ENCODE measurements at regions not wholly inside any gene's neighbourhood (a gene's known extent, or its start where the extent isn't known, plus 50 kb on each side); places are given as distances from the start of the nearest gene placed in this dataset.

GRCh38 chr13:85521657-85522056 lies 277.6 kb downstream of the SLITRK6 start:
- Histone ChIP-seq H3K4me3 (no peak overlapping the region), H3K9me3 (replicated peaks in 1 of 3) (no peaks in the 10 kb centered on the region), H3K4me1 (replicated peaks in 1 of 2) (no peaks in the 10 kb centered on the region), H3K27ac (no peak overlapping the region), H3K36me3 (replicated peaks in 1 of 2) (no peaks in the 10 kb centered on the region), H3K27me3 (no peaks in the 10 kb centered on the region)
- no peak for DNase-seq
- WGBS, 4 donors: 46 to 64% (median 52%) methylated on average over 2 of the region's 2 CpGs
- no peak for TF ChIP-seq POLR2A (IDR thresholded peaks at IDR 0.05)
- no peak for TF ChIP-seq CTCF (IDR thresholded peaks at IDR 0.05)
- intact Hi-C loops (cut with DNase I): no loop called here

GRCh38 chr13:85520445-85520844 lies 278.8 kb downstream of the SLITRK6 start:
- DNase-seq: no peak
- Histone ChIP-seq H3K4me1 (replicated peaks in 1 of 2) (no peaks in the 10 kb centered on the region), H3K4me3 (no peak overlapping the region), H3K9me3 (replicated peaks in 1 of 3) (no peaks in the 10 kb centered on the region), H3K36me3 (replicated peaks in 1 of 2) (no peaks in the 10 kb centered on the region), H3K27me3 (no peaks in the 10 kb centered on the region), H3K27ac (no peak overlapping the region)
- TF ChIP-seq CTCF (IDR thresholded peaks at IDR 0.05): no peak
- no peak for TF ChIP-seq POLR2A (IDR thresholded peaks at IDR 0.05)
- intact Hi-C loops (cut with DNase I): no loop called here

- Histone ChIP-seq H3K4me1 (replicated peaks in 1 of 2) (no peaks in the 10 kb centered on the region), H3K4me3 (no peak overlapping the region), H3K9me3 (replicated peaks in 1 of 3) (no peaks in the 10 kb centered on the region), H3K36me3 (replicated peaks in 1 of 2) (no peaks in the 10 kb centered on the region), H3K27me3 (no peaks in the 10 kb centered on the region), H3K27ac (no peak overlapping the region)
- no peak for DNase-seq
- intact Hi-C loops (cut with DNase I): no loop called here
- no peak for TF ChIP-seq CTCF (IDR thresholded peaks at IDR 0.05)
- TF ChIP-seq POLR2A (IDR thresholded peaks at IDR 0.05): no peak
- 38 to 59% (median 43%) methylated on average over 1 of the region's 1 CpG for WGBS, 4 donors
These were observed 279.9 kb downstream of the SLITRK6 start for GRCh38 chr13:85519363-85519762.

- no peaks in the 10 kb centered on the region for H3K36me3 ChIP-seq (replicated peaks in 1 of 2)
- DNase-seq: no peak
- no peaks in the 10 kb centered on the region for H3K4me1 ChIP-seq (replicated peaks in 1 of 2)
- TF ChIP-seq POLR2A (IDR thresholded peaks at IDR 0.05): no peak
- TF ChIP-seq CTCF (IDR thresholded peaks at IDR 0.05): no peak
- no peak overlapping the region for H3K4me3 ChIP-seq
- WGBS, 4 donors: 58 to 69% (median 67%) methylated on average over 7 of the region's 7 CpGs
- intact Hi-C loops (cut with DNase I): no loop called here
- no peaks in the 10 kb centered on the region for H3K9me3 ChIP-seq (replicated peaks in 1 of 3)
- no peak overlapping the region for H3K27ac ChIP-seq
- no peaks in the 10 kb centered on the region for H3K27me3 ChIP-seq
These were observed 286.8 kb downstream of the SLITRK6 start for GRCh38 chr13:85512421-85512820.

Measured in adrenal gland (tissue), 9 donors.